Loucy (cell line): ENCODE measurements at regions not wholly inside any gene's neighbourhood (a gene's known extent, or its start where the extent isn't known, plus 50 kb on each side); places are given as distances from the start of the nearest gene placed in this dataset.

Experiments used
- H2AFZ ChIP-seq: fragments of 200-600 bp; sonication (generic); 2 replicates; pipeline ENCODE4 v1.6.0; 2016; ENCODE audit warnings: antibody characterized with exemption, mild to moderate bottlenecking, low read length, moderate library complexity
- H3F3A ChIP-seq: fragments of 200-600 bp; 2 replicates; pipeline ENCODE4 v1.6.0; 2016; ENCODE audit warnings: antibody characterized with exemption, low read depth, mild to moderate bottlenecking
- H3K27me3 ChIP-seq: fragments of 200-600 bp; sonication (generic); 2 replicates; pipeline ENCODE4 v1.6.1; 2014; ENCODE audit warnings: low read length, mild to moderate bottlenecking; ENCODE audit not compliant: insufficient read depth, poor library complexity, severe bottlenecking
- H3K36me3 ChIP-seq: fragments of 200-600 bp; sonication (generic); 2 replicates; pipeline ENCODE4 v1.6.1; 2016; ENCODE audit warnings: low read length; ENCODE audit not compliant: insufficient read depth
- H3K4me1 ChIP-seq: fragments of 200-600 bp; sonication (generic); 2 replicates; pipeline ENCODE4 v1.5.1; 2014; ENCODE audit warnings: low read length, mild to moderate bottlenecking; ENCODE audit not compliant: insufficient read depth, poor library complexity, severe bottlenecking
- H3K4me2 ChIP-seq: fragments of 200-600 bp; sonication (generic); 2 replicates; pipeline ENCODE4 v1.6.0; 2014; ENCODE audit warnings: antibody characterized with exemption, low read length, low read depth, mild to moderate bottlenecking; ENCODE audit not compliant: poor library complexity, severe bottlenecking
- H3K4me3 ChIP-seq: fragments of 200-600 bp; sonication (generic); 2 replicates; pipeline ENCODE4 v1.5.1; 2014; ENCODE audit warnings: low read length, mild to moderate bottlenecking, mixed read lengths; ENCODE audit not compliant: poor library complexity, severe bottlenecking
- H3K79me2 ChIP-seq: fragments of 200-600 bp; sonication (generic); 2 replicates; pipeline ENCODE4 v1.6.1; 2014; ENCODE audit warnings: low read length; ENCODE audit not compliant: insufficient read depth
- H3K9ac ChIP-seq: fragments of 200-600 bp; sonication (generic); 2 replicates; pipeline ENCODE4 v1.6.0; 2014; ENCODE audit warnings: mild to moderate bottlenecking, low read depth, low read length, moderate library complexity; ENCODE audit not compliant: poor library complexity, severe bottlenecking
- H3K9me2 ChIP-seq: fragments of 200-600 bp; sonication (generic); replicated peaks from 2 replicates; pipeline ENCODE4 v1.6.1; 2016; ENCODE audit warnings: low read depth, low read length, mixed read lengths
- H3K9me3 ChIP-seq: fragments of 200-600 bp; sonication (generic); 2 replicates; pipeline ENCODE4 v1.6.1; 2014; ENCODE audit warnings: mild to moderate bottlenecking, antibody characterized with exemption, low read length, low read depth; ENCODE audit not compliant: insufficient read depth
- H4K20me1 ChIP-seq: fragments of 200-600 bp; sonication (generic); 2 replicates; pipeline ENCODE4 v1.6.0; 2014; ENCODE audit warnings: antibody characterized with exemption, low read length, mild to moderate bottlenecking; ENCODE audit not compliant: insufficient read depth, poor library complexity, severe bottlenecking
- EZH2phosphoT487 ChIP-seq: fragments of 200-600 bp; IDR thresholded peaks from 2 replicates; pipeline ENCODE4 v1.6.1; 2018; ENCODE audit warnings: antibody characterized with exemption, mild to moderate bottlenecking, moderate library complexity, borderline replicate concordance
- TF ChIP-seq, protein P1 (sequence below): fragments of 200-600 bp; sonication (generic); conservative IDR thresholded peaks from 2 replicates; pipeline ENCODE4 v1.5.1; 2014; ENCODE audit warnings: mild to moderate bottlenecking, antibody characterized with exemption, low read length

DNA sequence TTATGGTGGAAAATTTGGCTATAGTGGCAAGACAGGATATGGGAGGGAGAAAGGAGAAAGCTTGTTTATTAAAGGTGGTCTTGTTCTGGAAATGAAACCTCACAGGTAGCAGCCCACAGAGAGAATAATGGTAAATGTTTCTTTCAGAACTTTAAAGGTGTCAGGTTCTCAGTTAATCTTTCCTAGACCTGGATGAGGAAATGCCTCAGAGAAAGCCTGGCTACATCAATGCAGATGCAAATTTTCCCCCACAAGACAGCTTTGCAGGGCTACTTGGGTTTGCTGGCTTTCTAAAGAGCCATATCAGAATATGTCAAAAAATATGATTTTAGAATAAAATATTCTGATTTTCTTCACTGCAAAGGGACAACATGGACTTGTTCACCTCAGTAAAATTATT is 715.0 kb downstream of the FAM133A start:
- H2AFZ ChIP-seq: no peak overlapping the region
- H3K4me1 ChIP-seq: no peaks in the 10 kb centered on the region
- no peaks in the 10 kb centered on the region for H4K20me1 ChIP-seq
- no peaks in the 10 kb centered on the region for H3K9me2 ChIP-seq
- H3K9me3 ChIP-seq: no peaks in the 10 kb centered on the region
- no peak overlapping the region for H3K9ac ChIP-seq
- no peaks in the 10 kb centered on the region for H3F3A ChIP-seq
- H3K4me2 ChIP-seq: no peak overlapping the region
- H3K79me2 ChIP-seq: no peaks in the 10 kb centered on the region
- no peak overlapping the region for H3K4me3 ChIP-seq
- H3K36me3 ChIP-seq: no peaks in the 10 kb centered on the region
- H3K27me3 ChIP-seq: no peaks in the 10 kb centered on the region
- TF ChIP-seq EZH2phosphoT487: no peak
- TF ChIP-seq, protein P1, sequence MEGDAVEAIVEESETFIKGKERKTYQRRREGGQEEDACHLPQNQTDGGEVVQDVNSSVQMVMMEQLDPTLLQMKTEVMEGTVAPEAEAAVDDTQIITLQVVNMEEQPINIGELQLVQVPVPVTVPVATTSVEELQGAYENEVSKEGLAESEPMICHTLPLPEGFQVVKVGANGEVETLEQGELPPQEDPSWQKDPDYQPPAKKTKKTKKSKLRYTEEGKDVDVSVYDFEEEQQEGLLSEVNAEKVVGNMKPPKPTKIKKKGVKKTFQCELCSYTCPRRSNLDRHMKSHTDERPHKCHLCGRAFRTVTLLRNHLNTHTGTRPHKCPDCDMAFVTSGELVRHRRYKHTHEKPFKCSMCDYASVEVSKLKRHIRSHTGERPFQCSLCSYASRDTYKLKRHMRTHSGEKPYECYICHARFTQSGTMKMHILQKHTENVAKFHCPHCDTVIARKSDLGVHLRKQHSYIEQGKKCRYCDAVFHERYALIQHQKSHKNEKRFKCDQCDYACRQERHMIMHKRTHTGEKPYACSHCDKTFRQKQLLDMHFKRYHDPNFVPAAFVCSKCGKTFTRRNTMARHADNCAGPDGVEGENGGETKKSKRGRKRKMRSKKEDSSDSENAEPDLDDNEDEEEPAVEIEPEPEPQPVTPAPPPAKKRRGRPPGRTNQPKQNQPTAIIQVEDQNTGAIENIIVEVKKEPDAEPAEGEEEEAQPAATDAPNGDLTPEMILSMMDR: no peak

DNA sequence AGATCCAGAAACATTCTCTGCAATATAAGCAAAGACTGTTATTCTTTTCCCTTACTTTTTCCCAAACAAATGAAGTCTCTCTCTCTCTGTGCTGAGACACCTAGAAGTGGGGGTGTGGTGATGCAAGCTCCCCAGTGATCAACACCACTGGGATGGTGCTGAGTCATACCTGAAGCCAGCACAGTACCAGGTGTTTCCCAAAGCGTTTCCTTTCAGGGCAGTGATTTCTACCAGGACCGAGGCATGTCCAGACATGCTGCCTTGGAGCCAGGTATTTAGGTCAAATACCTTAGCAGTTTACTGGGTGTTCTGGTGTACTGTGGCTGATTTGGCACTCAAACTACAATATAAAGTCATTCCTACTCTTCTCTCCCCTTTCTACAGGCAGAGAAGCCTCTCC is 726.5 kb downstream of the FAM133A start:
- no peaks in the 10 kb centered on the region for H3F3A ChIP-seq
- H3K36me3 ChIP-seq: no peaks in the 10 kb centered on the region
- H3K9me2 ChIP-seq: no peaks in the 10 kb centered on the region
- H2AFZ ChIP-seq: no peak overlapping the region
- H3K9me3 ChIP-seq: no peaks in the 10 kb centered on the region
- no peak overlapping the region for H3K9ac ChIP-seq
- no peaks in the 10 kb centered on the region for H3K27me3 ChIP-seq
- H4K20me1 ChIP-seq: no peaks in the 10 kb centered on the region
- H3K4me2 ChIP-seq: no peak overlapping the region
- H3K79me2 ChIP-seq: no peaks in the 10 kb centered on the region
- no peak overlapping the region for H3K4me3 ChIP-seq
- TF ChIP-seq EZH2phosphoT487: no peak
- TF ChIP-seq, protein P1: no peak
- H3K4me1 ChIP-seq: no peaks in the 10 kb centered on the region

DNA sequence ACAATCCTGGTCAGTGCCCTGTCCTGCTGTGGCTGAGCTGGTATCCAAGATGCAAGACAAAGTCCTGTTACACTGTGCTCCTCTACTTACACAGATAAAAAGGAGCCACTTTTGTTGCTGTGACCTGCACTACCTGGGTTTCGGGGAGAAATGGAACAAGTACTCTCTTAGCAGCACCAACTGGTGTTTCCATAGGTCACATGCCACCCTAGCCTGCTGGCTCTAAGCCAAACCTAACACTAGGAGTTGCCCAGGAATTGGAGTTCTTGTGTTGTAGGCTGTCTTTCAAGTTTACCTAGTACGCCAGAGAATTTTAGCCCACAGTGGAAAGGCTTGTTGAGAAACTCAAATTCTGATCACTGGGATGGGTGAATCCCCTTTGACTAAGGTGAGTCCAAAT is 727.4 kb downstream of the FAM133A start:
- no peaks in the 10 kb centered on the region for H3K9me2 ChIP-seq
- no peak overlapping the region for H3K9ac ChIP-seq
- H3K9me3 ChIP-seq: no peaks in the 10 kb centered on the region
- no peaks in the 10 kb centered on the region for H3K79me2 ChIP-seq
- no peaks in the 10 kb centered on the region for H3K36me3 ChIP-seq
- no peaks in the 10 kb centered on the region for H3K4me1 ChIP-seq
- H3K27me3 ChIP-seq: no peaks in the 10 kb centered on the region
- TF ChIP-seq, protein P1: no peak
- no peak for TF ChIP-seq EZH2phosphoT487
- H4K20me1 ChIP-seq: no peaks in the 10 kb centered on the region
- no peak overlapping the region for H3K4me3 ChIP-seq
- H2AFZ ChIP-seq: no peak overlapping the region
- no peaks in the 10 kb centered on the region for H3F3A ChIP-seq
- no peak overlapping the region for H3K4me2 ChIP-seq
